Fibroblast of upper back skin (primary cell): ENCODE measurements at regions not wholly inside any gene's neighbourhood (a gene's known extent, or its start where the extent isn't known, plus 50 kb on each side); places are given as distances from the start of the nearest gene placed in this dataset.
A peak's percentile ranks its signal among the peaks of the same experiment; 100 is the strongest.

ENCODE experiments used
- DNase-seq: peaks from one replicate; pipeline ENCODE4 v3.0.0-alpha.2; 2013

DNA sequence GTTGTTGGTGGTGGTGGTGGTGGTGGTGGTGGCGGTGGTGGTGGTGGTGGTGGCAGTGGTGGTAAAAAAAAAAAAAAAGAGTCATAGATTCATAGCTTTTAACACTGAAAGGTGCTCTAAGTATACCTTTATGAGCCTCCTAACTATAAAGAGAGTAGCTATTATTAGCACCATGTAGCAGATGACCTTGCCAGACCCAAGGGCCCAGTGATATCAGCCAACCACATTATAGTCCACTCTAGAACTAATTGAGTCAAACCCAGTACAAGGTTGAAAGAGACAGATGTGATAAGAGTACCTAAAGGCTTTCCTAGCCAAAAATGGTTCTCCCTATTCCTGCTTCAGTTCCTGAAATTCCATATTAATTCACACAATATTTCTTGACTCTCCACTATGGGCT lies 245.3 kb downstream of the HACE1 start:
- no peak for DNase-seq

DNA sequence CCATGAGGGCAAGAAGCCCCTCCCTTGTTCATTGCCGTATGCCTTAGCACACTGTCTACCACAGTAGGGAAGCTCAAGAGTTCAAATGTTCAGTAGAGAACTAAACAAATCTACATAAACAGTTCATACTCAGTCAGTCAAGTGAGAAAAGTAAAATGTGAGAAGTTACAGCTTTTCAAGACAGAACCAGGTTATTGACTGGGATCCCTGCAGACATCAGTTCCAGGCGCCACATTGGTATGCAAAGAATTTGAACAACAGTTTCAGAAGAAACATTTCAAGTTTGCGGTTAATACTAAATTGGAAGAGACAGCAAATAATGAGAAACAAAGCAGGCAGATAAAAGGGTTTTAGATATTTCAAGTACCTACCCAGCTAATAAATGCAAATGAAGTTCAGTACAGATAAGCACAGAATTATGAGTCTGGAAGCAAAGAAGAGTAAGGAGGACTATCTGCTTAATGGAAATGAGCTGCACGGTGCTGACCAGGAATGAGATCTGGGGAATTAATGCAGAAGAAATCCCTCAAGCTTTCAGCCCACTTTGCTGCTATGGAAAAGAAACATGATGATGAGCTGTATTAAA lies 246.2 kb downstream of the HACE1 start:
- peak; percentile 67 for DNase-seq

DNA sequence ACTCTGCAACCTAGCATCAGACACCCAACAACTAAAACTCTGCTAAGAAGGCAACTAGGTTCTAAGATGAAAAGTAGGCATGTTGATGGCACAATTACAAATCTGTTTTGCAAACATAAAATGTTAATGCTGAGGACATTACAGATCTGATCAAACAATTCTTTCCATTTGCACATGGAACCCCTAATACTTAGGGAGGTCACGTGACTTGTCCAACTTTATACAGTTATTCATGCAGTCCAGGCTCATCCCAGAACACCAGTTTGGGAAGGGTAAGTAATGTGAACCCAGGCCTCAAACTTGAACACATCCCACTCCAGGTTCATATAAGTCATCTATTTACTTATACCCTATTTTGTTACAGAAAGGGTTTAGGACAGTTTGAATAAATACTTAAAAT lies 247.2 kb downstream of the HACE1 start:
- no peak for DNase-seq

DNA sequence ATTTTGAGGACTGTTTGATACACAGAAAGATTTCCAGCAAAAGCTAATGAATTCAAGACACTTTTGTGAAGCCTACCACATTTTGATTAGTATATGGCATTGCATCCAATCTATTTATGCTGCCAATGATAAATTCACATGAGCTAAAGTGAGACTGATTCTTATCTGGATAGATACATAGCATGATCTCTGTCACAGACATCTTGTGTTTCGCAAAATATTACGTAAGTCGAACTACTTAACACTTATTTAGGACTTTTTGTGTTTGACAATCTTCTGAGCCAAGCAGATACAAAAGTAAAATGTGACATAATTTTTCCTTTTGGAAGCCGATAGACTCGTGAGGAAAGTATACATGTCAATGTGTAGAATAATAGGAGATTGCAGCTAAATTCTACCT lies 251.6 kb downstream of the HACE1 start:
- DNase-seq: no peak

DNA sequence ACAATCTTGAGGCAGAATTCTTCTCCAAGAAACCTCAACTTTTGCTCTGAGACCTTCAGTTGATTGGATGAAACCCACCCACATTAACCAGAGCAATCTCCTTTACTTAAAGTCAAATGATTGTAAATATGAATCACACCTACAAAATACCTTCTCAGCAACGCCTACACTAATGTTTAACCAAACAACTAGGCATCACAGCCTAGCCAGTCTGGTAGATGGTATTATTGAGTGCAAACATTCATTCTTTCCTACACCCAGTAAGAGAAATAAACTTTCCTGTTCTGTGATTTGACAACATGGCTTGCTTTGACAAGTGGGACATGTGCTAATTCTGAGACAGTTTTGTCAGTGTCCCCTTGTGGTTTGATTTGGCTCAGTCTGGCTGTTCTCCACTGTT lies 252.2 kb downstream of the HACE1 start:
- DNase-seq: no peak

DNA sequence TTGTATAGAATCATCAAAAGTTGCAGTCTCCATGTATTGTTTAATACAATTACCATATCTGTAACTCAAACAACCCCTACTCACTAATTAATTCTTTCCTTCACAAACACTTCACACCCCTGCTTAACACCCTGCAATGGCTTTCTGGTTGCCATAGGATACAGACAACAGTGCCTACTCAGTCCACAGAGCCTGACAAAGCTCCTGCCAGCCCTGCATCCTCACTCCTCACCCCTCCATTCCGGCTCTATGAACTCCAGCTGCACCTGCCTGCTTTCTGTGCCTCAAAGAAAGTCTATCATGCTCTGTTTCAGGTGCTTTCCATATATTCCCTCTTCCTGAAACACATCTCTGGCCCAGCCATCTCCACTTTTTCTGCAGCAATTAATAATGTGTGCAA lies 253.4 kb downstream of the HACE1 start:
- DNase-seq: no peak

DNA sequence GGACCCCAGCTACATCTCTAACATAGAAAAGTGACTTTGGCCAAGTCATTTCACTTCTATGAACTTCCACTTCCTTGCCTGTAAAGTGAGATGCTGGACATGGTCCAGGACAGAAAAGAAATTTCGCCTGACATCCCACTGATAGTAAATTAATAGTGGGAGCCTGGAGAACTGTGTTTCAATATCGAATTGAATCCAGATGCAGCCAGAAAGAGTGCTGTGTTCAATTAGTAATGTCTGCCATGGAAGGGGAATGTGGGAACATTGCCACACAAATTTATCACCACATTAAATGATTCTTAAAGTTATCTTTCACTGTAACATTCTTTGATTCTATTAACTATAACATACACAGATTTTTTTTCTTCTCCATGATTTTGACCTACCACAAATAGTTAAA lies 255.0 kb downstream of the HACE1 start:
- DNase-seq: peak; percentile 66

DNA sequence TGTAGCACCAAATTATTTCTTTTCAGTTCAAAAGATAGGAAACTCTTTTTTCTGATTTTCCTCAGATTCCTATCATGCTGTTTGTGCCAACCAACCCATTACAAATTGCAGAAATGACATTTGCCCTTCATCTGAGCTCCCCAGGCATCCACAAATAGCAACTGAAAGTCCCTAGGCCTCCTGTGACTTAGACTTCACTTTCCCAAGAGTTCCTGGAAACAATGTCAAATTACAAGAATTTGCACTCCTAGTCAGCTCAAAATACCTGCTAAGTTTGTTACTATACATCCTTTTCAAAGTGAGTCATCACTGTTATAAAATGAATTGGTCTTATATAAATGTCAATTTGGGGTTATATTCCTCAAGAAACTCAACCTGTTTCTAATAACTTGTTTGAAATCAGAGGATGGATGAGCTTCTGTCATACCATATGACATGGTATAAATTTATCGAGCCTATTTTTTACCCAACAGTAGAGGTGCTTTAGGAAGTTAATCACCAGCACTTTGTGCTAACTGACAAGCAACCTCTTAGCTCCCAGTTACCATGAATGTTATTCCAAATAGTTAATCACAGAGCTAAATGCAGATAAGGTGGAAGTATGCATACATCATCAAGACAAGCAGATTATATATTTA lies 256.5 kb downstream of the HACE1 start:
- DNase-seq: peak; percentile 32

DNA sequence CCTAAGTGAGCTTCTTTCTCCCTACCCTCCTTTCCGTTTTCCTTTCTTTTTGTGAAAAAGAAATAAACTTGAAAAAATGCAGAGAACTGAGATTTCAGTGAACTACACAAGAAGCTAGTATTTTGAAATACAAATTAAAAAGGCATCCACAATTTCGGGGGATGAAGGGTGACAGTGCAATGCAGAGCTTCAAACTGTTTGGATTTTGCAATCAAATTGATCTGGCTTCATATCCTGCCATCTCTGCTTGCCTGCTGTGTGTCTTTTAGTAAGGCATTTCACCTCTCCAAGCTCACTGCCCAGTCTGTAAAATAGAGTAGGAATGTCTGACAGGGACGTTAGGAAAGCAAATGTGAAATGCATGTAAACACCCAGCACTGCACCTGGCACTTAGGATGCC lies 258.0 kb downstream of the HACE1 start:
- DNase-seq: no peak

DNA sequence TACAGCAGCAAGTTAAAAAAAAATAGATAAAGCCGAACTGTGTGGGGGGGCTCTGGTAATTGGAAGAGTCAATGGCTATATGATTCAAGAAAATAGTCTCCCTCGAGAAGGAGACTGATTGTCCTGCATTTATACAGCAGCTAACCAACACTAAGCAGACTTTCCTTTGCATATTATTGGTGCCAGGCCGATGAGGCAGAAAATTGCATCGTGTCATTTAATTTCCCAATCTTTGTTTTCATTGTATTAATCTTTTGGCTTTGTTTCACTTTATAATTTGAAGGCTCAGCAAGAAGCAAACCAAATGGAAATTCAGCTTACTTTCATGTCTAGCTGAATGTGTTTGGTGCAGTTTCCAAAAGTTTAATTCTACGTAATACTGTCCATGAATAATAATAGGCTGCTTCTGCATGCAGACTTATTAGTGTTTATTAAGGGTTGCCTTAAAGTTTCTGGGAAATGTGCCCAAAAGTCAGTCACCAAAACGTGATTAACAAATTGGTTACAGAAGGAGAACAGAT lies 258.5 kb downstream of the HACE1 start:
- peak; percentile 35 for DNase-seq

DNA sequence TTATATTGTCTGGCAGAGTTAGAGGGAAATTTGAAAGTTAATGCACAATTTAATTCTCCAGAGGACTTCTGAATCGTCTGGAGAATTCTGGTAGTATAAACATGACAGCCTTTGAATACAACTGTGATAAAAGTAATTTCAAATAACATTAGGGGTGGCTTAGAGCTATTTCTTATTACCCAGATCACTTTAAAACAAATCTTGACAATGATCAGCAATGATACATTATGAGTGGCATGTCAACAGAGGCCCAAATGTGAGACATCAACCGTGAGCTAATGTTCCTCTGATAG lies 259.1 kb downstream of the HACE1 start:
- no peak for DNase-seq

DNA sequence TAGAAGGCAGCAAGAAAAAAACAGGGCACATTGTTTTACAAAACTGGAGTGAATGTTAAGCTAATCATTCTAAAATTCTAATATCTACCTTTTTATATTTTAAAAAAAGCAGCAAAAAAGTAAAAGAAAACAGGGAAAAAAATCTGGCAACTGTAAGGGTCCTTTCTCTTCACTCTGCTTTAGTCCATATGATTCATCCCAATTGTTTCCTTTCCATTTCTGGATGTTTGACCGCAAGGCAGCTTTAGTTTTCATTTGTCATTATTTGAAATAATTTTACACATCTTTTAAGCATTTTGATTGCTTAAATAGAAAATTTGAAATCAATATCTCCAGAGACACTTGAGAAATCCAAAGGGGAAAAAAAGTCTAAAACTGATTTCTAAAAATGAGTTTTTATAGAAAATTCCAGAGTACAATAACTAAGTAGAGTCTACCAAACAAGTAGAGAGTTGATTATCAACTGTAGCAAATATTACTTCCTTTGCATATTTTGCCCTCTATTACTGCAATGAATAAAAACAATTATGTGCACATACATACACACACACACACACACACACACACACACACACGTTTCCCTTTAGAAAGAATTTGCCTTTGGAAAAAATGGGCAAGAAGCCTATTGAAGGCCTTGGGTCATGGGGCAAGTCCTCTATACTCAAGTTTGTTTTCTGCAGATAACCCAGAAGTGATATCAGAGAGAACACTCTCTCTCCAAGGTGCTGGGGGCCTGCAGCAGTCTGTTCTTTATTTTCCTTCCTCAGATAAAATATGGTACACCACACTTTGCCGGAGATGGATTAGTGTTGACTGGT lies 259.7 kb downstream of the HACE1 start:
- DNase-seq: peak; percentile 23

DNA sequence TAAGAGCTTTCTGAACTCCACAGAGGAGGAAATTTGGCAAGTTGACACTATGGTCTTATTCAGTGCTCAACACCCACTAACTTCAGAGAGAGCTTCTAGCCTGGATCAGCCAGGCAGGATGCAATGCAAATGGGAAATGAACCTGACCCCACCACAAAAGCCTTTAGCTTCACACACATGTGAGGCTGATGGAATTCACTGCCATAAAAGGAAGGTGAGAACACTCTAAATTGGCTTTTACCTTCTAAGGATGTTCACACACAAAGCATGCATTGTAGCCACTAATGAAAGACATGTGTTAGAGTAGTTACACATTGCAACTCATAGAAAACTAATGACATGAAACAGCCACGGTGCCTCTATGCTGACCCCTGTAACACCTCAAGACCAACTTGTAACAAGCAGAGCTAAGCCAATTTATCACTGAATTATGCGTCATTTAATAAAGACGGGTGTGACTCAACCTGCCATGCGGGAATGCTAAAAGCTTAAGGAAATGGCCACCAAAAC lies 262.1 kb downstream of the HACE1 start:
- DNase-seq: peak; percentile 97

DNA sequence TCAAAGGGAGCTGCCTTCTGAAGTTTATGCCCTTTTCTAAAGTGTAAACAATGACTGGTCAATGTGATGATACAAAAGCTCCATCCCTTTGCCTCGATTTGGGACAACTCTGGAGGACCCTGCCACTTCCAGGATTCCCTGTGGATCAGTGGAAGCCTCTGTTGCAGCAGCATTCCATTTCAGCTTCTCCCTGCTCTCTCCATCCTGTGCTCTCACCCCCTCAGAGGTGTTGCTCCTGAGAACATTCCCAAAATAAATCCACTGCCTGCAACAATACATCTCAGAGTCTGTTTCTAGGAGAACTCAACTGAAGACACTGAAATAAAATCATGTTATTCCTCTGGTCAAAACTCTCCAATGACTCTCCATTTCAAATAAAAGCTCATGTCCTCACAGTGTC lies 263.6 kb downstream of the HACE1 start:
- no peak for DNase-seq

DNA sequence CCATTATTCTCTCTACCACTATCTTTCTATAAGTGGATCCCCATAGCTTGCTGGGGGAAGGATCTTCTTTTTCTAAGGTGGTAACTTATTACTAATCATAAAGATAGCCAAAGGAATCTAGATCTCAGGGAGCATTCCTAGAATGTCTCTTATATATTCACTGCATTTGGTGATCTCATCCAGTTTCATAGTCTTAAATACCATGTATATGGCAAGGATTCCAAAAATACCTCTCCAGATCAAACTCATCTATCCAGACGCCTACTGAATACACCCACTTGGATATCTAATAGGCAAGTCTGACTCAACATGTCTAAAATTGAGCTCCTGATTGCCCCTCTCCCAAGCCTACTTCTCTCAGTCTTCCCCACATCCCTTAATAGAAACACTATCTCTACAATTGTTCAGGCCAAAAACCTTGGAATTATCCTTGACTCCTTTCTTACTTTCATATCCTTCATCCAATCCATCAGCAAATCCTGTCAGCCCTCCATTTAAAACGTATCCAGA lies 264.4 kb downstream of the HACE1 start:
- DNase-seq: peak; percentile 81

DNA sequence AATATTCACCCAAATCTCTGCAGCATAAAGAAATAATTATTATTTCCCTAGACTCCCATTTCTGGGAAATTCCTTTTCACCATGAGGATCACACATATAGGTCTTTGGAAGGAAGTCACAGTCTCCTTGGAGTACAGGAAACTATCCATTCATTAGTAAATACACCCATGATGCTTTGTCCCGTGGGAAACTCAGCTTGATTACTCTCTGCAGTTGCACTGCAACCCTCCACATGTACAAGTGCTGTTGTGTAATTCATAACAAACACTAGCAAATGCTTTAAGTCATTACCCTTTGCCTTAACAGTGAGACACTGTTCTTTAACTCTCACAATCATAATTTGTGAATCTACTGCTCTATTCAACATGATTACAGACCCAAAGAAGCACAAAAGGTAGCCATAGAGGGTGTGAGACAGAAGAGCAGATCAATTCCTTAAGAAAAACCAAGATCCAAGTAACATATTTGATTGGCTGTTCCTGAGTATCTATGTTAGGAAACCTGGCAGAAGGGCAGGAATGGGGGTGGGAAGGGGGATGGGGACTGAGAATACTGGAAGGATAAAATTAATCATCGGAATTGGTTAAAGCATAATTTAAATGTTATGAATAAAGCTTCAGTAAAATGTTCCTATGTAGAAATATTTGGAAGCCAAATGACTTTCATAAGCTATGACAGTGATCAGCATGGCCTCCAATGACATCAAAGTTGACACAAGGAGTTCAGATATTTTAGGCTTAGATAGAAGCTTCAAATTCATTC lies 268.0 kb downstream of the HACE1 start:
- DNase-seq: no peak

DNA sequence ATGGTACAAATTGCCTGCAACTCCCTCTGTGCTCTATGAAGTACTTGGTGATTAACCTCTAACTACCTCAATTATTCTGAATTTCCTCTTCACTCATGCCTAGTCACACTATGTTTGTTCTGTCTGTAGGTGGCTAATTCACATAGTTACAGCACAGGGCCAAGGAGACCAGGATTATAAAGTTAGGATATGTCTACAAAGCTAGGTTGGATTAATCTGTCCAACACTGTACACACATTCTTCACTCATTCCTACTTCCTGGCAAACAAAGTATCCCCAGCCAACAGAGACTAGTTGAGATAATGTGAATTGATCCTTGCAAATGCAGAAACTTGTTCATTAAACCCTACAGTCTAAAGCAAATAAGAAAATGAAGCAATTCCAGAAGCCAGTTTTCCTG lies 269.8 kb downstream of the HACE1 start:
- no peak for DNase-seq

DNA sequence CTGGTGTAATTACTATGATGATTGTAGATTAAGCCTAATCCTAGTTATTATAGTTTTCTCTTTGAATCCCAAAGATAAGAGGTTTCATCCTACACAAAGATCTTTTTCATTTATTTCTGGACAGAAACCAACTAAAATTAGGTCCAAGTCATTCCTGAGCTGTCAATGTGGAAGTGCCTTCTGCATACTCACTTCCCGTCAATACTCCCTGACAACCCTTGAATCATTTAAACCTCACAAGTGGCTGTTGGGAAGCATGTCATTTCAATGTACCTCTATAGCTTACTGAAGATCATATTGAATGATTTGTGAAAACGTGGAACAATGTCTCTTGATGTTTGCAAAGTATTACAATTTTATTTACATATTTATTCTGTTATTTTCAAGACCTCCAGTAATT lies 274.1 kb downstream of the HACE1 start:
- no peak for DNase-seq

DNA sequence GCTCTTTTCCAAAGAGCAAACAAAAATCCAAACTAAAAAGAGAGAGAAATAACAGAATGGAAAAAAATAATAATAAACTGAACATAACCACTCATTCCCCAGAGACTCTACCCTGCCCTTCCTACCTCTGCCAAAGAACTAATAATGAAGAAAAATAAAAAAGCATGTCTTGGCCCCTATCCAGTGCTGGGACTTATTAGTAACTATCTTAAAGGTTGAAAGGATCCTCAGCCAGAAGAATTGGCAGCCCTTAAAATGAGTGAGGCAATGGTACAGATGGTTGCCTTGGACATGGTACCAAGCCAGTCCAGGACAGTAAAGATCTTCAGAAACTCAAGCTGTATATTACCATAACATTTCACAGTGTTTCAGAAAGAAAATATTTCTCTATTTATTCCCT lies 279.3 kb downstream of the HACE1 start:
- no peak for DNase-seq

DNA sequence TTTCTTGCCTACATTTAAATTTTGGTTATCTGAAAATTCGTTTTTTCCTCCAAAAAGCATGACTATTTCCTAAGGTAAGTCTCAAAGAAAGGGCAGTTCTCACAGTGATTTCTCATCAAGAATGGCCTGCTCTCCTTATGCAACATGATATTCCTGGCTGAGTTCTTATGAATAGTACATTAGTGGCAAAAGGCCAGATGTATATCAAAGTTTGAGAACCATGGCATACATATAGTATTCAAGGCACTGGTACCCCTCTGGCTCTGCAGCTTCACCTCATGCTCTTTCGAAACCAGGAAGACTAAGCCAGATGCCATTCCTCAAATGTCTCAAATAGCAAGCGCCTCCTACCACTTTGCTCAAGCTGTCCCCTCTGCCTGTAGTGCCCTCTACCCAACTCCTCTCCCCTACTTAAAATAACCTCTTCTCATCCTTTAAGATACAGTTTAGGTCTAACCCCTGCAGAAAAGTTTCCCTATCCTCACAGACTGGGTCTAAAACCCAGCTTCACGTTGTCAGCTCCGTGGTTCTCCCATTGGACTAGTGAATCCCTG lies 280.3 kb downstream of the HACE1 start:
- DNase-seq: no peak

DNA sequence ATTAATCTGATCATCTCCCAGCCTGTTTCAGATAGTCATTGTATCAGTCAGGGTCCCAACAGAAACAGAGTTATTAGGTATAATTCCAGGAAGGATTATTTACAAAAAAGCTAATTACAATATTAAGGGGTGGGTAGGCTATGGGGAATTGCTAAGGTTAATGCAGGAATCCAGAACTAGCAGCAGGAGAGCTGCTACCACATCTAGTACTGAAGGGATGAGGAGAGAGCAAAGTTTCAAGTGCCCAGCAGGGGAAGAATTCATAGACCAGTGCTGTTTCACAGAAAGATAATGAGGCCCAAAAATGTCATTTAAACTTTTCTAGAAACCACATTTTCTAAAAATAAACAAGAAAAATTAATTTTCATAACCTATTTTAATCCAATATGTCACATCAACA lies 284.2 kb downstream of the HACE1 start:
- no peak for DNase-seq

DNA sequence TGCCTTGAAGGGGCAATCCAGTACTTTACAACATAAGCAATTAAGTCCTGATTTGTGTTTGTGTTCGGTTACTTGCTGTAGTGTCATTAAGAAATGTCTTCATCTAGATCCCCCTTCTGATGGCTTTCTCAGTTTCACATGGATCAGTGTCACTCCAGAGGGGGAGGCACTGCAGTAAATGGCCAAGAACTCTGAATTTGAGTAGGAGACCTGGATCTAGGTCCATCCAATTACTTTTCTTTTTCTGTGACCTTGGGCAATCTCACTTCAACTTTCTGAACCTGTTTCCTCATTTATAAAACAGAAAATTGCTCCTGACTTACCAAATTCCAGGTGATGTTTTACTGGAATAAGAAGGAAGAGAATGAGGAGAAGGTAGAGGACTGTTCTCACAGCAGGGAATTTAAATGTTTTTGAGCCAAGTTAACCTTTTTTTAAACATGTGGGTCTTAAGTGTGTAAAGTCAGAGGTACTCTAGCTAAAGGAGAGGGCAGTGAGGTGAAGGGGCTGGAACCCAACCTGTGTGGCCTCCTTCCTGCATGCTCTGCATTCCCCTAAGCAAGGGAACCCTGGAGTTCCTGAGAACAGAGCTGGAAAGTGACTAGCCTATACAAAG lies 285.5 kb downstream of the HACE1 start:
- DNase-seq: no peak
